Activated CD4-positive, CD25-positive, alpha-beta regulatory T cell treated with anti-CD3 and anti-CD28 coated beads, Interleukin-2, amount 50 U/mL, for 16 hours (primary cell): ENCODE measurements at regions not wholly inside any gene's neighbourhood (a gene's known extent, or its start where the extent isn't known, plus 50 kb on each side); places are given as distances from the start of the nearest gene placed in this dataset.

Experiments
- DNase-seq: peaks from one replicate; pipeline ENCODE4 v3.0.0-alpha.2; 2020; ENCODE audit warnings: low read depth, low spot score

- DNase-seq: no peak
Measured at GRCh38 chr9:79255651-79256260, 316.0 kb upstream of the TLE4 start.

- no peak for DNase-seq
Measured at GRCh38 chr9:79256691-79257213, 315.0 kb upstream of the TLE4 start.

GRCh38 chr9:79257228-79257781 is 314.5 kb upstream of the TLE4 start:
- no peak for DNase-seq

GRCh38 chr9:79257790-79258351 is 313.9 kb upstream of the TLE4 start:
- DNase-seq: no peak

GRCh38 chr9:79259858-79260257 is 311.9 kb upstream of the TLE4 start:
- DNase-seq: no peak

- no peak for DNase-seq
Measured at GRCh38 chr9:79263628-79264027, 308.1 kb upstream of the TLE4 start.

GRCh38 chr9:79264041-79264440 is 307.7 kb upstream of the TLE4 start:
- DNase-seq: no peak

GRCh38 chr9:79264511-79265355 is 307.0 kb upstream of the TLE4 start:
- no peak for DNase-seq

GRCh38 chr9:79266986-79267385 is 304.8 kb upstream of the TLE4 start:
- DNase-seq: no peak

GRCh38 chr9:79268806-79269205 is 303.0 kb upstream of the TLE4 start:
- DNase-seq: no peak

GRCh38 chr9:79273311-79273710 is 298.5 kb upstream of the TLE4 start:
- no peak for DNase-seq

- no peak for DNase-seq
Measured at GRCh38 chr9:79279356-79279755, 292.4 kb upstream of the TLE4 start.

GRCh38 chr9:79280691-79281090 is 291.1 kb upstream of the TLE4 start:
- no peak for DNase-seq

GRCh38 chr9:79284081-79284480 is 287.7 kb upstream of the TLE4 start:
- no peak for DNase-seq

GRCh38 chr9:79286992-79287707 is 284.6 kb upstream of the TLE4 start:
- no peak for DNase-seq

- DNase-seq: no peak
Measured at GRCh38 chr9:79287708-79288290, 284.0 kb upstream of the TLE4 start.

- no peak for DNase-seq
Measured at GRCh38 chr9:79289856-79290255, 281.9 kb upstream of the TLE4 start.

GRCh38 chr9:79292731-79293280 is 279.0 kb upstream of the TLE4 start:
- no peak for DNase-seq

GRCh38 chr9:79300068-79300467 is 271.7 kb upstream of the TLE4 start:
- no peak for DNase-seq

- DNase-seq: no peak
Measured at GRCh38 chr9:79301085-79301484, 270.7 kb upstream of the TLE4 start.
